PC-9 (cell line): ENCODE measurements at regions not wholly inside any gene's neighbourhood (a gene's known extent, or its start where the extent isn't known, plus 50 kb on each side); places are given as distances from the start of the nearest gene placed in this dataset.

Source experiments
- CTCF ChIP-seq: fragments of 200-600 bp; sonication (generic); conservative IDR thresholded peaks from 2 replicates; pipeline ENCODE4 v1.6.1; 2017; ENCODE audit warnings: mixed run types, antibody characterized with exemption, mild to moderate bottlenecking, moderate library complexity
- EZH2 ChIP-seq: fragments of 200-600 bp; sonication (generic); IDR thresholded peaks from 2 replicates; pipeline ENCODE4 v1.8.0; 2017; ENCODE audit warnings: antibody characterized with exemption, low read depth

- TF ChIP-seq CTCF: no peak
- no peak for TF ChIP-seq EZH2
Observed at GRCh38 chr6:11288065-11288464, 55.6 kb upstream of the NEDD9 start.
